ENCODE measurements at regions not wholly inside any gene's neighbourhood (a gene's known extent, or its start where the extent isn't known, plus 50 kb on each side); places are given as distances from the start of the nearest gene placed in this dataset.
"Not testable (repeated sequence)": the region's sequence is repeated elsewhere in the genome, so short reads cannot be mapped to it uniquely, and the experiment has no call there.

DNA sequence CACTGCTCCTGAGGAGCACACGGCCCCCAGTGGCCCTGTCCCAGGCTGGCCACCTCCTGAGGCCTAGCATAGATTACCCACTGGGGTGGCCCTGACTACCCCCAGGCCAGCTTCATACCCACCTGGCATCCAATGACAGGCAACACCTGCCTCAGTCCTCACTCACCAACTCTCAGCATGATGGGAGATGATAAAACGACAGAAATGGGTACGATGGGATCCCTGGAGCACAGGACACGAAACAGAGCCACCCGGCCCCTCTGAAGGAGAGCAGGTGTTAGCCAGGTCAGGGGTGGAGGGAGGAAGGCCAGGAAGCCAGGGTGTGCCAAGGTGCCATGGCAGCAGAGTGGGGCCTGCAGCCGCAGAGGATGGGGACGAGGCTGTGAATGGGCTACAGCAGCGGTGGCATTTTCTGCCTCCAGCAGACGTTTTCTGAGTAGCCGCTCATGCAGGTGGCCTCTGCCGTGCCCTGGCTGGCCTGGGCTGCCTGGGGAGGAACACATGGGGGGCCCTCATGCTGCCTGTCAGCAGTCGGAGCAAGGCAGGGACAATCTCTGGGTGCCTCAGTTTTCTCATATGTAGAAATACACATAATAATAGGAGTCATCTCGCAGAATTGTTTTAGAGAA, 50.2 kb upstream of the FGF3 start:
- no peak for DNase-seq

GRCh38 chr11:69870766-69871165, 51.5 kb upstream of the FGF3 start:
- no peak for DNase-seq

- no peak for DNase-seq
Measured at GRCh38 chr11:69873166-69874077, 54.2 kb upstream of the FGF3 start.

DNA sequence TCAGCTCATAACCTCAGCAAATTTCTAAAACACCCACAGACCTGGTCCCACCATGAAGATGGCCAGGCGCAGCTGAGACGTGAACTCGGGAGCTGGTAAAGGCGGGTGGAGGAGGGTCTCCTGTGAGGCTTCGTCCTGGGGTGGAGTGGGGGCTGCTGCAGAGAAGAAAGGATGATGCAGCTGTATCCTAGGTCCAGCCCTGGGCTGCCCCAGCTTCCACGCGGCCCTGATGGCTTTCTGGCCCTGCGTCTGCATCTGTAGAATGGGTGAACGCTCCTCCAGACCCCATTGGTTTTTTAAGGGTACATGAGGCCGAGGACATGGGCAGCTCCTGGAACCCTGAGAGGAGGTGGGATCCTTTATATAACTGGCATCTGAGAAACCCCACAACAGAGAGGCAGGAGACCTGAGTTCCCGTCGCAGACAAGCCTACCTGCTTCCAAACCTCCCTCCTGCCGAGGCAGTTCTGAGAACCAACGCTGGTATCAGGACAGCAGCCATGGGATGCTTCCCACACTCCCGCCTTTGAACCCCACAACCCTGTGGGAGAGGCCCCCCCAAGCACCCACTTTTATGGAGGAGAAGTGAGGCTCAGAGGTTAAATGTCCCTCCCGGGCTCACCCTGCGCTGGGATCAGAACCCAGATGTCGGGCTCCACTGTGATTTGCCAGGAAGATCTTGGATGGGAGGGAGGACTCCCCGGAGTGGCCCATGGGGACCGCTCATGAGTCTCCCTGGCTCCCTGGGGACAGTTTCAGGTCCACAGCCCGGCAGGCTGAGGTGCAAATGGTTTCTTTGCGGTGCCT, 55.2 kb upstream of the FGF3 start:
- no peak for DNase-seq

- no peak for DNase-seq
Measured at GRCh38 chr11:69874984-69875624, 55.9 kb upstream of the FGF3 start.

GRCh38 chr11:69876013-69876412, 56.8 kb upstream of the FGF3 start:
- no peak for DNase-seq

GRCh38 chr11:69877235-69877634, 58.0 kb upstream of the FGF3 start:
- no peak for DNase-seq

DNA sequence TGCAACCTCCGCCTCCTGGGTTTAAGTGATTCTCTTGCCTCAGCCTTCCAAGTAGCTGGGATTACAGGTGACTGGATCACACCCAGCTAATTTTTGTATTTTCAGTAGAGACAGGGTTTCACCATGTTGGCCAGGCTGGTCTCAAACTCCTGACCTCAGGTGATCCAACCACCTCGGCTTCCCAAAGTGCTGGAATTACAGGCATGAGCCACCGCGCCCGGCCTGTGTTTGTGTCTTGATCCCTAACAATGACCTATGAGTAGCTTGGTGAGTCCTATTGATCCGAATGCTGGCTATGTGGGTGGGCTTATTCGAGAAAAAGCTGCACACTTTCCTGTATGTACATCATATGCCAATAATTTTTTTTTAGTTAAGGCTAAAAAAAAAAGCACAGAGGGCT, 58.5 kb upstream of the FGF3 start:
- DNase-seq, result not testable (repeated sequence)

GRCh38 chr11:69878144-69878883, 59.1 kb upstream of the FGF3 start:
- no peak for DNase-seq

DNA sequence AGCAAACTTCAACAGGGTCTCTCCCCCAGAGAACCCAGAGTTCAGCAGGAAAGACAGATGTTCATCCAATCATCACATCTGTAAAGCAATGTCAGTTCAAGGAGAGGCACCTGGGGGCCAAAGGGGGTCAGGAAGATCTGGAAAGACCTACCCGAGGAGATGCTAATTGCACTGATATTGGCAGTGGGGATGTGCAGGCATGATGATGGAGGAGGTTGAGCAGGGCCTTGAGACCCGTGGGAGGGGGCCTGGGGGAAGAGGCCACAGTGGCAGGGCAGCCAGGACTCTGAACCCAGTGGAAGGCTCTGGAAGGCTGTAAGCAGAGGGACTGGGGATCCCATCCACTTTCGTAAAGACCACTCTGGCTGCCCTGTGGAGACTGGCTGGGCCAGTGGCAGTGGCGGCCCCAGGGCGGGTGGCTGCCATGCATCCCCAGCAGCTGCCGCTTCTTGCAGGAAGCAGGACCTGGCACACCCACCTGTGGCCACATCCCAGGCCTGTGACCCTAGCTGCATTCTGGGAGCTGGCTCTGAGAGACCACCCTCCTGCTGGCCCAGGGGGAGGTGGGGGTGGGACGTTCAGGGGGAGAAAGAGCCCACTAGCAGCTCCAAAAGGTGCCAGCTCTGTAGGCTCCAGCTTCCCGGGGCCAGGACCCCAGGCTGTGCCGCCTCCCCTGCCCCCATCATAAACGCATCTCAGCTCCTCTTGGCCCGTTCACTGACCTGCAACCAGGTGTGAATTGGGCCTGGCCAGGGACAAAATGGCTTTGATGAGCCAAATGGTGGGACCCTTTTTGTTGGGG, 59.9 kb upstream of the FGF3 start:
- no peak for DNase-seq

DNA sequence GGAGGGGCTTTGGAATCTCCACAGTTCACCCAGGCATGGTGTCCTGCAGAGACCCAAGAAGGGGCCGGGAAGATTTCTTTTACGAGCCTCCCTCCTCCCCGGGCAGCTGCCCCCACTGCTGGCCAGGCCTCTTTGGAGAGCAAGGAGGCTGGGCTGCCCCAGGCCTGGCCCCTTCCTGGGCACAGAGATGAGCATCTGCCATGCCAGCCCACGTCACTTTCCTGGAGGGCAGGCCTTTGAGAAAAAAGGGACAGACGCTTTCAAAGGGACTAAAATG, 60.5 kb upstream of the FGF3 start:
- DNase-seq, result no peak

- DNase-seq, result no peak
Measured at GRCh38 chr11:69880041-69880825, 61.0 kb upstream of the FGF3 start.

GRCh38 chr11:69880826-69881445, 61.7 kb upstream of the FGF3 start:
- no peak for DNase-seq

GRCh38 chr11:69881467-69882269, 62.5 kb upstream of the FGF3 start:
- no peak for DNase-seq

DNA sequence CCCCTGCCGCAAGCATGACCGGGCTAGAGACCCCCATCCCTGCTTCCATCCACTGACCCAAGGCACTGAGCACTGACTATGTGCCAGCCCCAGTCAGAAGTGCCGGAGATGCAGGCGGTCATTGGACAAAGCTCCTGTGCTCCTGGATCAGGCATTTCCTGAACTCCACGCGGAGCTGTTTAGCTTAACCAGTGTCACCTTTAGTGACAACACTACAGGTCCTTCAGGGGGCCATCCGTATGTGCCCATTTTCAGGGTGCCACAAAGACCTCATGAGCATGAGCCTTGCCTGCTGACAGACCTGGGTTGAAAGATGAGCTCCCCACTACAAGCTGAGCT, 63.0 kb upstream of the FGF3 start:
- DNase-seq, result no peak

DNA sequence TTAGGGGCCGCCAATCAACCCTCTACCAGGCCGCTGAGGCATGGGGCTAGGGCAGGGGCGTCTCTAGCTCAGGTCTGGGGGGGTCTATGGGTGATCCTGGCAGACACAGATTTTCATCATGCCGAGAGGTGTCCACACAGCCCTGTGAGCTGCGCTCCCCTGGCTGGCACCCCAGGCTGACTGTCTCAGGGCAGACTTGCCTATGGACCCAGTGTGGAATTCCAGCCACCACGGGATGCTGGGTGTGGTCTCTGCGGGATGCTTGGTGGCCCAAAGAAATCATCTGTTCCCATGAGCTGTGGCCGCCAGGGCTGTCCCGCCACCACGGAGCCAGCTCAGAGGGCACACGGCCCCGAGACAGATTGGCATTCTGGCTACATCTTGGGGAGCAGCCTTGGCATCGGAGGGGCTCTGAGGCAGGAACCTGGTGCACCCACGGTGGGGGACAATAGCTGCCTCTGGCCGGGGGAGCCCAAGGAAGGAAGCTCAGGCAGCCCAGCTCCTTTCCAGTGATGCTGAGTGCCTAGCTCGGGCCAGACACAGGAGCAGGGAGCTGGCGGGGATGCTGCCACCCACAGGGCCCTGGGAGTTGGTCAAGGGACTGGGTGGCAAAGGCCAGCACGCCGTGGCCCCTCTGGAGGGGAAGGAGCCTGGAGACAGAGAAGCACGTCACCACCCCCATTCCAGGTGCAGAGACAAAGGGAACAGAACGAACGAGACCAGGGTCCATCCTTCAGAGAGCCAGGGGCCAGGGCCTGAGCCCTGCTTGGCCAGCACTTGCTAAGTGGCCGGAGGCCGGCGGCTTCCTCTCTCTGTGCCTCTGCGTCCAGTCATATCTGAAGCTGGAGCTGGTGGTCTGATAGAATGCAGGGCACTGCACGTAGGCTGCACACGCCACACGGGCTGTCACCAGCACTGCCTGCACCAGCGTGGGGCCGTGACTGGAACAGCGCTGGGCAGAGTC, 64.4 kb upstream of the FGF3 start:
- no peak for DNase-seq

- DNase-seq, result no peak
Measured at GRCh38 chr11:69884286-69884685, 65.1 kb upstream of the FGF3 start.

GRCh38 chr11:69884751-69885150, 65.5 kb upstream of the FGF3 start:
- no peak for DNase-seq

Data from NCI-H1105 treated with DMSO at 0.1 percent for 48 hours (cell line).